HepG2 (cell line): ENCODE measurements at regions not wholly inside any gene's neighbourhood (a gene's known extent, or its start where the extent isn't known, plus 50 kb on each side); places are given as distances from the start of the nearest gene placed in this dataset.

Source experiments
- CTCF ChIP-seq: sonication (generic); formaldehyde crosslinking; IDR thresholded peaks from 2 replicates; pipeline ENCODE4 v1.5.0; 2020; ENCODE audit warnings: mild to moderate bottlenecking, missing genetic modification reagents, moderate library complexity
- HNRNPUL1 ChIP-seq: fragments of 200-400 bp; formaldehyde crosslinking; IDR thresholded peaks from 2 replicates; pipeline ENCODE4 v1.6.1; 2017; ENCODE audit warnings: low read depth, mild to moderate bottlenecking, low read length, moderate library complexity
- NFYC ChIP-seq: IDR thresholded peaks from 2 replicates; pipeline ENCODE4 v1.6.1; 2016; ENCODE audit warnings: missing genetic modification reagents, missing compliant biosample characterization
- ZNF574 ChIP-seq: sonication (generic); formaldehyde crosslinking; IDR thresholded peaks from 2 replicates; pipeline ENCODE4 v1.4.0; 2020; ENCODE audit warnings: missing genetic modification reagents

GRCh38 chr9:81860581-81860980 is 67.6 kb upstream of the SPATA31D4 start:
- no peak for TF ChIP-seq ZNF574
- TF ChIP-seq CTCF: no peak
- TF ChIP-seq NFYC (CRISPR knock-in tag): no peak
- no peak for TF ChIP-seq HNRNPUL1
